Fibroblast of lung (primary cell): ENCODE measurements at regions not wholly inside any gene's neighbourhood (a gene's known extent, or its start where the extent isn't known, plus 50 kb on each side); places are given as distances from the start of the nearest gene placed in this dataset.
"Not testable (repeated sequence)": the region's sequence is repeated elsewhere in the genome, so short reads cannot be mapped to it uniquely, and the experiment has no call there.

Experiments
- DNase-seq, 2 donors: peaks; one replicate each; pipeline versions ENCODE4 v3.0.0 to v3.0.0-alpha.2; 2010; ENCODE audit warnings: low read depth in 2 of 2
- H2AFZ ChIP-seq: 2 replicates; pipeline ENCODE4 v1.5.1; 2012; ENCODE audit warnings: low read length, control low read depth, inconsistent platforms
- H3K27ac ChIP-seq: 2 replicates; pipeline ENCODE4 v1.5.1; 2011; ENCODE audit warnings: low read length, control low read depth; ENCODE audit not compliant: insufficient read depth
- H3K27me3 ChIP-seq: 2 replicates; pipeline ENCODE4 v1.5.1; 2011; ENCODE audit warnings: mild to moderate bottlenecking, low read length; ENCODE audit not compliant: control insufficient read depth, insufficient read depth
- H3K36me3 ChIP-seq: 2 replicates; pipeline ENCODE4 v1.5.1; 2011; ENCODE audit warnings: low read length; ENCODE audit not compliant: control insufficient read depth, insufficient read depth
- H3K4me1 ChIP-seq: 2 replicates; pipeline ENCODE4 v1.5.1; 2011; ENCODE audit warnings: low read length; ENCODE audit not compliant: control insufficient read depth, insufficient read depth; ENCODE audit errors: extremely low read depth
- H3K4me2 ChIP-seq: 2 replicates; pipeline ENCODE4 v1.5.1; 2011; ENCODE audit warnings: low read length, control low read depth; ENCODE audit not compliant: insufficient read depth; ENCODE audit errors: extremely low read depth
- H3K4me3 ChIP-seq, 4 experiments: fragments of 200-600 bp in 1 of 4; sonication (generic) in 1 of 4; replicated peaks in 1 of 4; 2 replicates each; pipeline ENCODE4 v1.5.1; 2011 to 2016; ENCODE audit warnings: low read length in 4 of 4, low read depth in 3 of 4, mild to moderate bottlenecking in 3 of 4, control low read depth in 2 of 4, inconsistent platforms in 1 of 4, mixed read lengths in 1 of 4; ENCODE audit not compliant: insufficient read depth in 1 of 4; ENCODE audit errors: control extremely low read depth in 1 of 4
- H3K79me2 ChIP-seq: 2 replicates; pipeline ENCODE4 v1.5.1; 2012; ENCODE audit warnings: mild to moderate bottlenecking, low read length, inconsistent platforms; ENCODE audit not compliant: control insufficient read depth, insufficient read depth
- H3K9ac ChIP-seq: 2 replicates; pipeline ENCODE4 v1.5.1; 2011; ENCODE audit warnings: mild to moderate bottlenecking, low read length, control low read depth; ENCODE audit not compliant: insufficient read depth
- H3K9me3 ChIP-seq: 2 replicates; pipeline ENCODE4 v1.5.1; 2012; ENCODE audit warnings: low read depth, low read length; ENCODE audit not compliant: control insufficient read depth, insufficient read depth
- H4K20me1 ChIP-seq: 2 replicates; pipeline ENCODE4 v1.5.1; 2011; ENCODE audit warnings: low read length; ENCODE audit not compliant: control insufficient read depth, insufficient read depth; ENCODE audit errors: extremely low read depth
- CTCF ChIP-seq, 2 donors: IDR thresholded peaks in 1 of 2; conservative IDR thresholded peaks in 1 of 2; 1 replicate in 1 of 2; 2 replicates in 1 of 2; pipeline ENCODE4 v1.5.1; 2011 to 2012; ENCODE audit warnings: low read length in 2 of 2, control low read depth in 1 of 2, inconsistent platforms in 1 of 2, low read depth in 1 of 2, mild to moderate bottlenecking in 1 of 2
- EZH2 ChIP-seq: IDR thresholded peaks from 2 replicates; pipeline ENCODE4 v1.5.1; 2012; ENCODE audit warnings: low read length, control low read depth, mild to moderate bottlenecking; ENCODE audit errors: missing control alignments

GRCh38 chr5:103981592-103981991 lies 419.0 kb upstream of the NUDT12 start:
- Histone ChIP-seq H2AFZ (no peak overlapping the region), H3K9me3 (no peaks in the 10 kb centered on the region), H3K4me3 (no peak overlapping the region), H3K27me3 (no peaks in the 10 kb centered on the region), H3K4me2 (no peak overlapping the region), H3K4me1 (no peaks in the 10 kb centered on the region), H4K20me1 (no peaks in the 10 kb centered on the region), H3K79me2 (no peaks in the 10 kb centered on the region), H3K9ac (no peak overlapping the region), H3K27ac (no peak overlapping the region), H3K36me3 (no peaks in the 10 kb centered on the region)
- DNase-seq = no peak
- TF ChIP-seq CTCF (conservative IDR thresholded peaks at IDR 0.05 in 1 of 2, IDR thresholded peaks at IDR 0.05 in 1 of 2; ENCODE audit: low read depth in 1 of 2, low read length in 2 of 2) (no peak), EZH2 (no peak)

GRCh38 chr5:103973669-103974068 lies 411.1 kb upstream of the NUDT12 start:
- Histone ChIP-seq H3K4me2 (no peak overlapping the region), H3K9me3 (no peaks in the 10 kb centered on the region), H3K27ac (no peak overlapping the region), H4K20me1 (no peaks in the 10 kb centered on the region), H3K27me3 (no peaks in the 10 kb centered on the region), H3K4me3 (no peak overlapping the region), H3K9ac (no peak overlapping the region), H2AFZ (no peak overlapping the region), H3K36me3 (no peaks in the 10 kb centered on the region), H3K4me1 (no peaks in the 10 kb centered on the region), H3K79me2 (no peaks in the 10 kb centered on the region)
- peak; percentile 14 for TF ChIP-seq CTCF (conservative IDR thresholded peaks at IDR 0.05 in 1 of 2, IDR thresholded peaks at IDR 0.05 in 1 of 2; ENCODE audit: low read depth in 1 of 2, low read length in 2 of 2)
- no peak for TF ChIP-seq EZH2
- DNase-seq = no peak

- H3K9me3 ChIP-seq, H3K4me2 ChIP-seq, DNase-seq, H4K20me1 ChIP-seq, H3K9ac ChIP-seq, H3K4me3 ChIP-seq, H3K27me3 ChIP-seq, H3K79me2 ChIP-seq, H2AFZ ChIP-seq, H3K4me1 ChIP-seq, H3K36me3 ChIP-seq, H3K27ac ChIP-seq: not testable (repeated sequence)
Measured at GRCh38 chr5:103966295-103966694, 403.7 kb upstream of the NUDT12 start.

- no peak for DNase-seq
- Histone ChIP-seq H3K4me1 (no peaks in the 10 kb centered on the region), H4K20me1 (no peaks in the 10 kb centered on the region), H3K4me2 (no peak overlapping the region), H3K9ac (no peak overlapping the region), H3K9me3 (no peaks in the 10 kb centered on the region), H3K27me3 (no peaks in the 10 kb centered on the region), H3K36me3 (no peaks in the 10 kb centered on the region), H3K27ac (no peak overlapping the region), H2AFZ (no peak overlapping the region), H3K79me2 (no peaks in the 10 kb centered on the region), H3K4me3 (no peak overlapping the region)
- TF ChIP-seq CTCF (conservative IDR thresholded peaks at IDR 0.05 in 1 of 2, IDR thresholded peaks at IDR 0.05 in 1 of 2; ENCODE audit: low read depth in 1 of 2, low read length in 2 of 2) = no peak
- no peak for TF ChIP-seq EZH2
Measured at GRCh38 chr5:103962023-103962422, 399.4 kb upstream of the NUDT12 start.
